ENCODE measurements at regions not wholly inside any gene's neighbourhood (a gene's known extent, or its start where the extent isn't known, plus 50 kb on each side); places are given as distances from the start of the nearest gene placed in this dataset.

DNA sequence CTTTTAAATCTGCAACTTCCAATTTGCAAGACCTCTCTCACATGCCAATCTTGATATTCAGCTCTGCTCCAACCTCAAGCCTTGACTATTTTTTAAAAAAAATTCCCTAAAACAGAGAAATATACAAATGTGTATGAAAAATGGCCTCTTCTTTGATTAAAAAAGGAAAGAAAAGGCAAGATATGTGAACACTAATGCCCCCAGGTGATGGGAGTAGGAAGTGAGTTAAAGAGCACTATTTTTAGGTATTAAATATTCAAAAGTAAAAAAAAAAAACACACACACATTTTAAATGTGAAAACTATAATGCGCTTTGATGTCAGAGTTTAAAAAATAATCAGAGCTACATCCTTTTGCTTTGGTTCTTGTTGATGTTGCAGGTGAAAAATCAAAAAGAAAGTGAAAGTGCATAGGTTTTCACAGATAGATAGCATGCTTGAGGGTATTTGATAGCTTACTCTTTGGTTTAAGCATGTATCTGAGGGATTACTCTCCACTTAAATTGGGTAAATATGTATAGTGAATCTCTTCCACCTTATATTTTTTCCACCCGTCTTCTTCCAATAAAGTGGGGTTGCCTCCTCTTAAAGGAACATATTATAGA is 406.0 kb upstream of the POU3F3 start:
- ATAC-seq = no peak
- no peak for DNase-seq

DNA sequence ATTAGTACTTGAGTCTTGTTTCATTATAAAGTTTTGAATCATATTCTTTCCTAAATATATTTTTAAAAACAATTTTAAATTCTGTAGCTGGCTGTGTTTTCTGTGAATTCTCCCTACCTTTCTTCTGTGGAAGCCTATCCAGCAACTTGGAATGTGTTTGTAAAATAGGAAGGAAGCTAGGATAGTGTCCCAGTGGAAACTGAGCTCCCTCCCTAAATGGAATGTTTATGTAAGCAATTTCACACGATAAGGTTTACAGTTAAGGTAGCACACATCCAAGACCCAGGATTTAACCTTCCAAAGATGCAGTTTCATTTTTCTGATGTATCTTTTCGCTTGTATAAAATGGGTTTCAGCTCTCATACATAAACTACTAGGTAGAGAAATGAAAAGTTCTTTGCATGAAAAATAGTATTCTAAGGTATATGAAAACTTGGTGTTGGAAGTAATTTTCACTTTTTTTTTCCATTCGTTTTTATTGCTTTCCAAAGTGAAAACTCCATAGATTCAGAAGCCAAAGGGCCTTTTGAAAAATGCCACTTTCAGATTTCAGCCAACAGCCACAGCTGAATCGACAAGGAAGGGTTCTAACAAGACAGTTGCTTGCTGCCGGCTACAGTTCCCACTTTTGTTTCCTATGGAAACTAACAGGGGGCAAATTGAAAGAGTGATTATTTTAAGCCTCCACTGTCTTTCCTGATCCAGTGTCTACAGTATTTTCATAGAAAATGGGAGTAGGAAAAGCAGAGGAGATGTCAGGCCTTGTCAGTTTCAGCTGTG is 405.1 kb upstream of the POU3F3 start:
- ATAC-seq = no peak
- DNase-seq = no peak

DNA sequence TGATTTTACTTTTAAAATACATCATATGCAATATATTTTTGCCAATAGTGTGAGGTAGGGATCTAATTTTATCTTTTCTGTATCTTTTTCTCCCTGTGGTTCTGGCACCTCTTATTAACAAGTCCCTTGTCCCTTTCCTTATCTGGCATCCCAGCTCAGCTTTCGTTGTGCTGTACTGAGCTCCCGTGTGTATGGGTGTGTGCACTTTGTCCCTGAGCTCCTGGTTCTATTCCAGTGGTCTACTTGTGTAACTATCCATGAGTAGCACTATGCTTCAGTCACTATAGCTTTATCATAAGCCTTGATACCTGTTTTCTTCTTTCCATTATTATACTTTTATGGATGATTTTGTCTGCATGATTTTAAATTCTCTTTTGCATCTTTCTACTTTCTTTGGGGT is 401.4 kb upstream of the POU3F3 start:
- DNase-seq = no peak
- ATAC-seq = no peak

DNA sequence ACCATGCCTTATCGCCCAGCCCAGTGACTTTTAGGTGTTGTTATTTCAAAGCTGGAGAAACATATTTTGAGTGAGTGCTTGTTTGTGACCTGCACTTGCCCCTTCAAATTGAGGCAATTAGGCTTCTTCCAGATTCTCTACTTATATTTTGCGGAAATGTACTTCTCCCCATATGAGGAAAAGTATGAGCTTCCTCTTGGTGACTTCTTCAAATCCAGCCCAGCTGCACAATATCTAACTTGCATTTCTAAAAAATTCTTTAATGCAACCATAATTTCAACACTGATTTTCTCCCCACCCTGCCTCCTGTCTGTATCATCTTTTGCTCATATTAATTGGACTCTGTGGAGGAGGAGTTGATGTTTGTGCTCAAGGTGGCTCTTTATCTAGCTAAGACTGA is 391.2 kb upstream of the POU3F3 start:
- ATAC-seq (no peak), DNase-seq (no peak)

GRCh38 chr2:104465981-104466380 is 387.9 kb upstream of the POU3F3 start:
- DNase-seq (no peak), ATAC-seq (no peak)

DNA sequence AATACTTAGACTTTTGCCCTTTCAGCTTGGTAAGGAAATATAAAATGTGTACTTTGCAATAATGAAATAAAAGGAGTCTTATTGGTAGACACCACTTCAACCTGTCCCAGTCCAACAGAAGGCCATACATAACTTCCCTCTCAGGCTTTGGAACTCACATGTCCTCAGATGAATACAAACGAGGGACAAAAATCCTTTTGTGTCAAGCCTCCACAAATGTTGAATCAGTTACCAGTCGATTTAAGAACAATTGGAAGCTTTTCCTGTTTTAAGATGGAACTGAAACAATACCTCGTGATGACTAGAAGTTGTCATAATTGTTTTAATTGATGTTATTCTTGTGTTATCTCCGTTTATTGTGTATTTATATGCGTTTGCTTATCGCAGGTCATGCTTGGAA is 385.1 kb upstream of the POU3F3 start:
- ATAC-seq = no peak
- DNase-seq = no peak

GRCh38 chr2:104472076-104472475 is 381.8 kb upstream of the POU3F3 start:
- ATAC-seq (no peak), DNase-seq (no peak)

DNA sequence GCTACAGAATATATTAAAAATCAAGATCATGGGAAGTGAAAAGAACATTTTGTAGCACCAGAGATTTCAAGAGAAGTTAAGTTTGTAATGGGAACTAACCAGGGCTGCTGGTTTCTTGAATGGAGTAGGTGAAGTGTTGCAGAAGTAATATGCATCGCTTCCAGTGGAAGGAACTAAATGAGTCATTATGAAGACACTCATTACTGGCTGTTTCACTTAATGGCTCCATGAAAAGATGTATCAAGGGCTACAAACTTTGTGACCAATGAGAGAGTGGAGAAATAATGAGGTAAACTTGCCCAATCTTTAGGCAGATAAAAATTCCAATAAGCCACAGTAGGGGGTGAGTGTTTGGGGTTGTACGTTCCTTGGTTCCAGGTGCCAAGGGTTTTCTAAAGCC is 380.4 kb upstream of the POU3F3 start:
- DNase-seq (no peak), ATAC-seq (no peak)

DNA sequence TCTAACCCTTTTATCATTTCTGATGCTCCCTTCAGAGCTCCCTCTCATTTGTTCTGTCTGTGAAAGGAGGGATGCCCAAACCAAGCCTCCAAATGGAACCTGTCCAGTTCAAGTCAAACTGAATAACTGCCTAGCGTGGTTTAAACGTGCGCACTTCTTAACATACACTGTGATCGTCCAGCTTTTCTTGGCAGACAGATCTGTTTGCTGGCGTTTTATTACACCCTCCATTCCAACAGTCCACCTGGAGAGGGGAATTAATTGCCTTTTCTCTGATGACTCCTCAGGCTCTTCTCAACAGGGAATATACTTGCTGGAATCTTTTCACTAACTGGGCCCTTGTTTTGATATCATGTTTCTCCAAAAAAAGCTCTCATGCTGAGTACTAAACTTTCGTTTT is 379.2 kb upstream of the POU3F3 start:
- ATAC-seq (no peak), DNase-seq (no peak)

GRCh38 chr2:104476075-104476474 is 377.8 kb upstream of the POU3F3 start:
- ATAC-seq = no peak
- no peak for DNase-seq

DNA sequence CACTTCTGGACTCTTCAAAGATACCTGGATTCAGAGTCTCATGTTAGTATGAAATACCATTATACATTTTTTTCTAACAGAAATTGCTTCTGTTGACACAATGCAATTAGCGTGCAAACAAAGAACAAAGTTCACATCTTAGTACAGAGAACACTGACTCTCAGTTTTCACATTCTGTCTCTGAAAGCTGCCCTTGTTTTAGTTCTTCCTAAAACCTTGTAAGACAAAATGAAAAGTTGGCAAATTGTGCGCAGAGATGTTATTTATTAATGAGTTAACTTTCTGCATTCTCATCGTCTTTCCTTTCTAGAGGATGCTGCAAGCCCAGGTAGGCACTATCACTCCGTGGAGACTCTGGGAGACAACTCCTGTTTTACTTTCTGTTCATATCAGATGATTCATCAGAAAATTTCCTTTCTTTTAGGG is 377.3 kb upstream of the POU3F3 start:
- DNase-seq (no peak), ATAC-seq (no peak)

DNA sequence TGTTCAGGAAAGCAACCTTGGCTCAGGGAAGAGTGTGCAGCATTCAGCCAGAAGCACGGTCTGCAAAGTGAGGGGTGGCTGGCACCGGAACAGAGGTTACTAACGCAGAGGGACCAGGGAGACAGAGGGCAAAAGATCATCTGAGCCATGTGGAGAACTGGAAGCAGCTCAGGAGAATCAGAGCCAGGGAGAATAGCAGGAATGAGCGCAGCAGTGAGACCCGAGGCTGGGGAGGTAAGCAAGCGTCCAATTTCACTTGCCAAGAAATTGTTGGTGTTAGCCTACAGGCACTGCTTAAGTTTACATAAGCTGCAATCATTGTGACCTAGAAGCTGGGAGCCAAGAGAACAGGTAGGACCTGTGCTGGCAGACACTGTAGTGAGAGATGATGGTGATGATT is 372.6 kb upstream of the POU3F3 start:
- no peak for ATAC-seq
- no peak for DNase-seq

GRCh38 chr2:104487366-104487765 is 366.5 kb upstream of the POU3F3 start:
- DNase-seq = no peak
- ATAC-seq = no peak

DNA sequence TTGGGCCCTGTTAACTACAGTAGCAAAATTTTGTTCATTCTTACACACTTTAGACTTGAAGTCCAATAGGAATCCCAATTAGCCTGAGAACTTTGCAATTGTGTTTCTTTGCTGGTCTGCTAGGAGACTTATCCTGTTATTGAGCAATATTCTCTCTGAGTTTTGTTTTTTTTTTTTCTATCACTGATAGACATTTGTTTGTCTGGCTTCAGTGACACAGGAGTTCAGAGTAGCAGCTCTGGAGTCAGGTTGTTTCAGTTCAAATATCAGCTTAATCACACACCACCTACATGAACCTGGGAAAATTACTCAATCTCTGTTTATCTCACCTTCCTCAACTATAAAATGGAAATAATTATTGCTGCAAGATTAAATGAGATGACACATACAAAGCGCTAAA is 360.2 kb upstream of the POU3F3 start:
- DNase-seq = no peak
- no peak for ATAC-seq

DNA sequence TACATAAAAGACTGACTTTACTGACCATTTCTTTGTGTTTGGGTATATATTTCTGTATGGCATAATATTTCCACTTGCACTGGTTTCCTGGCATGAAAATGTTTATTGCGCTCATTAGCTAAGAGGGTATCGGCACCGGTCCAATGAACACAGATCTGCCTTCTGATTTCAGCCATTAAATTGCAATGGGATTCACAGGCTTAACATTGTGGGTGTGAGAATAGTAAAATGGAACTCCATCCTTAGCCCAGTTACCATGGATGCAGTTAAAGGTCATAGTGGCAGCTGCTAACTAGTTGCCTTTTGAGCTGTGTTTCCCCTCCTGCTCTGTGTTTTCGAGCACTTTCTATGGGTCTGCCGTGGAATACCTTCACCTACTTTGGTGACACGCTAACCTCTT is 352.6 kb upstream of the POU3F3 start:
- no peak for DNase-seq

DNA sequence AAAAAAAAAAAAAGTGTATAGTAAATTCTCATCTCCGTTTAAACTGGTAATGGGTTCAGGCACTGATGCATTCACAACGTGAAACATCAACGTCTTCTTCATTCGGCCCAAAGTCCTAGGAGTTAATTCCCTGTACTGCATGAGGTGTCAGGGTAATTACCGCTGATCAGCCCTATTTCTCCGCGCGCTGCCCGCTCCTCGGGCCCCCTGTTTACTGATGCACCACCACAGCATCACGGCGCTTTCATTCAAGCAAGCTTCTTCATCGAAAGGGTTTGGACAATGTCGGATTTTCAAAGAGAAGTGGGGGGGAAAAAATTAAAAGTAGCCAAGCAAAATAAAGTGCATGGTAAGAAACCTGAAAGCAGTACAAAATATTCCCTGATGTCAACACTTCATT is 352.0 kb upstream of the POU3F3 start:
- ATAC-seq (no peak), DNase-seq (no peak)

More for the DNA sequence above, 352.6 kb upstream of the POU3F3 start:
- ATAC-seq = no peak

DNA sequence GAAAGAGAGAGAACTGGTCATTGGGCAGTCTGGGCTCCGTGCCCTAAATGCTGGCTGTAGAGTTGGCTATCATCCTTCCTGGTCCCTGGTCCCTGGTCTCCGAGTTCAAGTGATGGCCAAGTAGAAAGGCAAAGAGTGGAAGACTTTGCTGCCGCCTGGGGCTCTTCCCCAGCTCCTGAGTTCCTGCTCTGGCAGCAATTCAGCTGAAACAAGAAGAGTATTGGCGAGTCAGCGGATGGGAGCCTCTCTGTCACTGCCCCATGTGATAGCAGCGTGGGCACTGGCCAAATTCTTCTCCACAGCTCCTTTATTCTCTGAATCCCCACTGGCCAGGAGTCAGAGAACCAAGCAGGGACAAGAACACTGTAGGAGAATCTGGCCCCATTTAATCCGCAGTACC is 351.0 kb upstream of the POU3F3 start:
- DNase-seq = no peak
- no peak for ATAC-seq

GRCh38 chr2:104504331-104505073 is 349.4 kb upstream of the POU3F3 start:
- ATAC-seq = no peak
- no peak for DNase-seq

GRCh38 chr2:104518256-104518655 is 335.7 kb upstream of the POU3F3 start:
- no peak for ATAC-seq
- DNase-seq = no peak

DNA sequence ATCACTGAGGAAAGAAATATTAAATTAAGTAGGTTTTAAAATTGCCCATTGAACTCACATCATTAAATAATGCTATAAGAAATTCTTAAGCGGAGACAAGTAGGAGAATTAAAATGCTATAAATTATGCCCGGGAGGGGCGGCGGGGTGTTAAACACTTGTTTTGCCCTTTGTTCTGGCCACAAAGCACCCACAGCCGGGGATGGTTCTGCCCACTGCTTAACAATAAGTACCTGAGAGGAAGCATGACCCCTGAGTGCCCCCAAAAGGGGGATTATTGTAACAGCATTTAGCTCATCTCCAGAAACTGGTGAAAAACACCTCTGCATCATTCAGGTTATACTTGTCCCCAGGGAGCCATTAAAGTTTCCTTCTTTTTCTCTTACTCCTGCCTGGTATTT is 332.7 kb upstream of the POU3F3 start:
- DNase-seq (no peak), ATAC-seq (no peak)

GRCh38 chr2:104523921-104524320 is 330.0 kb upstream of the POU3F3 start:
- no peak for ATAC-seq
- DNase-seq = no peak

DNA sequence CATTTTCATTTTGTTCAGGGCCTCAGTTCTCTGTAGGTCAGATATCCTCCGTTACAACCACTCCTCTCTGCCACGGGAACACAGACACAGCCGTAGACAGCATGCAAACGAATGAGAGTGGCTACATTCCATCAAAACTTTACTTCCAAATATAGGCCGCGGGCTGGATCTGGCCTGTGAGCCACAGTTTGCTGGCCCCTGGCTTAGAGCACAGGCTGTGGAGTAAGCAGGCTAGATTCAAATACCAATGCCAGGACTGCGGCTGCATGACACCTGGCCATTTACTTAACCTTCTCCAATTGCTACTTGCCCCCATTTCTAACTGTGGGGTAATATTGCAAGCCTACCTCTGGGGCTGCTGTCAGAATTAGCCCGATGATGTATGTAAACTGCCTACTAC is 325.8 kb upstream of the POU3F3 start:
- ATAC-seq (no peak), DNase-seq (no peak)

GRCh38 chr2:104531122-104531521 is 322.8 kb upstream of the POU3F3 start:
- DNase-seq (no peak), ATAC-seq (no peak)

GRCh38 chr2:104537116-104537515 is 316.8 kb upstream of the POU3F3 start:
- ATAC-seq (no peak), DNase-seq (no peak)

Data from stimulated activated naive CD8-positive, alpha-beta T cell treated with anti-CD3 and anti-CD28 coated beads, Interleukin-15, Interleukin-2, amounts not matched to agents 100 U/mL and 50 U/mL, for 24 hours (primary cell).